GDM1 (cell line): ENCODE measurements at regions not wholly inside any gene's neighbourhood (a gene's known extent, or its start where the extent isn't known, plus 50 kb on each side); places are given as distances from the start of the nearest gene placed in this dataset.

ENCODE experiments used
- DNase-seq: peaks from one replicate; lab custom pipeline; 2025; lab: John Stamatoyannopoulos, UW

DNA sequence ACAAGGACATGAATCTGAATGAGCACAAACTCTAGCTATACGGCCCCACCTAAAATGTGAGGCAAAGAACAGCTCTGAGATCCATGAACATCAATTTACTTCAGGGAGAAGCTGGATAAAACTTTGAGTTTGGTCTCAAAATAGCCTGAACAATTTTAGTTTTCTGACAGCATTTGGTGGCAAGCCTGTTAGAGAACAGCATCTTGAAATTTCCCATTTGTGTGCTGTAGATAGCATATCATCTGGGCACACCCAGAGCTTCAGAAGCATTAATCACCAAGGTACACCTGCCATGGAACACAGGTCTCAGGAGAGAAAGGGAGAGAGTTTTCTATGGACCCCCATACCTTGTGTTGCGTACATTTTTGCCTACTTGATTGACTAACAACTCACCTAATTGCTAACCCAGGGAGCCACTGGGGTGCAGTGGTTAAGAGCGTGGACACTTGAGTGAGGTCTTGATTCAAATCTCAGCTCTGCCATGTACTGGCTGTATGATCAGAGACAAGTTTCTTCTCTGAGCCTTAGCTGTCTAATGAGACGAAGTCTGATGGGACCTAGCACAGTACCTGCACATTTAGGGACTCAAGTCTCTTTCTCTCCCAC, 264.9 kb downstream of the PIK3R1 start:
- DNase-seq, result no peak

DNA sequence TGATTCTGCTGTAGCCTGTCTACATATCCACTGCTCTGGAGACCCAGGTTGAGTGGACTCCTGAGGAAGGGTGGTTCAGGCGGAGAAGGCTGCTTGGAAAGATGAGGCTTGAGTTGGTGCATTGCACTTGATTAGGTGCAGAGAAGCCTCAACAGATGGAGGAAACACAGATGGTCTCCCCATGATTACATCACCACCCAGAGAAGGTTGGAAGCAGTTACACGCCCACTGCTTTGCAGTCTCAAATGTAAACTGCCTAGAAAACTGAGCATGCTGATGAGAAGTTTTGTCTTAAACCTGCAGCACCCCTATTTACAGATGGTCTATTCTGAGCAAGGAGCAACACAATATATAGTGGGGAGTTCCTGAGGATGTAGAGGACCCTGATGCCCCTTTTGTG, 266.6 kb downstream of the PIK3R1 start:
- DNase-seq, result no peak

DNA sequence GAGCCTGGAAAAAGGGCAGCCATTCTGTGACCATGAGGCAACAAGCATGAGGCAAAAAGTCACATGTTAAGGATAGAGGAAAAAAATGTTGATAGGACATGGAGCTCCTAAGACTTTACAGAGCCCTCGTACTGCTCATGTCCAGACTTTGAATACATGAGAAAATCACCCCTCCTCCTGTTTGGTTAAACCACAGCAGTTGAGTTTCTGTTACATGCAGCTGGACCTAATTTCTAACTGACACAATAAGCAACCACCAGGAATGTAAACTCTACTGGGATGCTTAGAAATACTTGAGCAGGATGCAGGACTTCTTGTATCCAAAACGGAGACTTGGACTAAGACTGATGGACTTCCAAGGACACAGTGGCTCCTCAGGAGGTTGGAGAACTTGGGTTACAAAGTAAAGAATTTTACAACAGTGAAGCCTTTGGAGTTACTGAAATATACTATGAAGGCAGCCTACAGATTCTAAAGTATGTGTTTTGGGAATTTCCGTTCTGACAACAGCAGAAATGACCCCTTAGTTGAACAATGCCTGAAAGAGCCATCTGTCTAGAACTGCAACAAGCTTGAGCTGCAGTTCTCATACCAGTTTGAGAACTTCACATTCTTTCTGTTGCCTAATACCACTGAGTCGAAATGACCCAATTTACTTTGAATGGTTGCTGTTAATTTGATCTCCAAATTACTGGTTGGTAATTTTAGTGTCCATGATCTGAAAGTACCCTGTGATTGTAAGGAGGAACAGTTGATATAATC, 268.9 kb downstream of the PIK3R1 start:
- no peak for DNase-seq

DNA sequence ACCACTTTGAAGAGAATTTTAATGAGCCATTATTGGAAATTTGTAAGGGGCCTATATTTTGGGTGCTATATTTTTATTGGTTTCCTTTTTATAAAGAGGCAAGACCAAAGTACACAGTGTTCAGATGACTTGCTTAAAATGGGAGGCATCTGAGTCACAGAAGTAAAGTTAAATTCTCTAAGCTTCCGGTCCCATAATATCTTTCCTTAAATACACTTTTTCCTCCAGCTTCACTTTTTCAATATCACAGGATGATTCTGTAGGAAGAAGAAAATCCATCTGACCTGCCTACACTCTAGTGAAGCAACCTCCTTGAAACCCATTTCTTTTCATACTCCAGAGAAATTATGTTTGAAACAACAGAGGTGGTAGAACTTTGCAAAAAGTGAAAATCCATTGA, 274.0 kb downstream of the PIK3R1 start:
- DNase-seq, result no peak

DNA sequence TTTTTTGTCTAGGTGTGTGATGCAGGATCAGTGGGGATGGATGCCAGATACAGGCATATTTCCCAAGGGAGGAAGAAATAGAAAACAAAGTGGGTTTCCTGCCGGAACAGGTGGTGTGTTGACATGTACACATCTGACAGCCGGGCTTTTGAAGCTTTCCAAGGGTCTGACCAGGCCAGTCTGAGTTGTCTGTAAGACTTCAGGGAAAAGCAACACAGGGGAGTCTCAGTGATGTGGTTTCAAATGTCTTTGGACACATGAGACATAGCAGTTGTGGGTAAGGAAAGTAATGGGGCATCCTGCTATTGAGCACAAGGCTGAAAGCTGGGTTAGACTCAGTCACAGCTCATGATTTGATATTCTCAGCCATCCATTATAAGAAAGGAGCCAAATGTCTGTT, 274.9 kb downstream of the PIK3R1 start:
- no peak for DNase-seq

DNA sequence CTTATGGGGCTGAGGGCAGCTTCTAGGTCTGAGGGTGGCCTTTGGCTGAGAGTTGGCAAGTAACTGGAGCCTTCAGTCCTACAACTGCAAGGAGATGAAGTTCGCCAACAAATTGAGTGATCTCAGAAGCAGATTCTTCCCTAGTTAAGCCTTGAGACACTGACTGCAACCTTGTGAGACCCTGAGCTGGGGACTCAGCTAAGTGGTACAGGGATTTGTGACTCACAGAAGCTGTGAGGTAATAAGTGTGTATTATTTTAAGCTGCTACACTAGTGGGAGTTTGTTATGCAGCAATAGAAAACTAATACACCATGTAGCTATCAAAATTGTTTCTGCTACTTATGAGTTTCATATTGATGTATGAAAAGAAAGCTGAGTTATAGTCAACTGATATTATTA, 279.2 kb downstream of the PIK3R1 start:
- DNase-seq, result no peak

DNA sequence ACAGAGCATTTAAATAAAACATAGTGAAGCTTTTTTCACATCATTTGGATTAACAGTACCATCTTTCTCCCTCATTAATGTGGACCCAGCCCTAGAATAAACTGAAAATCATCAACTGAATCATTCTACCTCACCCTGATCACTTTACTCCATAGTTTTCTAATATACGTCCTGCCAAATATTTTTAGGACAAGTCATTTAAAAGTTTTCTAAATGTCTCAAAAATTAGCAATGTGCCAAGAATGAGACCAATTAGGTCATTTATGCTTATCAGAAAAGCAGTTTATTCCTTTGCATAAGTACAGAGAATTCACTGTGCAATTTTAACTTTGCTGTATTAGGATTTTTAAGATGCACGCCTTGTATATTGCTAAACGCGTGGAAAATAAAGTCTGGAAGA, 284.4 kb downstream of the PIK3R1 start:
- no peak for DNase-seq

DNA sequence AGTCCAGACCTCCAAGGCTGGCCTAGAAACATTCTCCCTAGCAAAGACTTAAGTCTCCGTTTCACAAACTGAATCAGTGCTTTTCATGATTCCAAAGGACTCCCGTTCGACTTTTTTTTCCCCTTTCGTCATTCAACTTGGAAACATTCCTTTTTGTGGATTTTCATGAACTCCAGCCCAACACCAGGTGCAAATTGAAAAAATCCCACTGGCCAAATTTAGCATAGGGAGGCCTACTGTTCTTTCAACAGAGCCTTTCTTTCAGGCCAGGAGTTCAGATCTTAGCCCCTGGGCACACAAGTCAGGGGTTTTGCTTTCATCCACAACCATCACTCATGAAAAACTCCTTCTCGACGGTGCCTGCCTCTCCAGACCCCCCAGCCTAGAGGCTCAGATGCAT, 285.3 kb downstream of the PIK3R1 start:
- DNase-seq, result no peak

DNA sequence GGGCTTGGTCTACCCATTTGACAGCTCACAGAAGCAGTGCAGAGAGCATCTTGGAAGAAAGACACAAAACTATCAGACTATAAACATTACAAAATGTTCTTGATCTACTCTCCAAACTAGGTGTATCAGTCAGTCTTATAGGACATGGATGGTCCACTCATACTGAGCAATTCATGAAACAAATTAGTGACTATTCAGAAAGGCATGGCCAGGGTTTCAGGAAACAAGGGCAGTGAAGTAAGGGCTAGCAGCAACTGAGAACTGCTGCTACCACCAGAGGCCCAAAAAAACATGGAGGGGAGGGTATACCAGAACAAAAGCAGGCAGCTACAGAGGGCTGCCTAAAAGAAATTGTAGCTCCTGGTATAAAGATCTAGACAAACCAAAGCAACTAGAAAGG, 287.0 kb downstream of the PIK3R1 start:
- DNase-seq, result no peak

DNA sequence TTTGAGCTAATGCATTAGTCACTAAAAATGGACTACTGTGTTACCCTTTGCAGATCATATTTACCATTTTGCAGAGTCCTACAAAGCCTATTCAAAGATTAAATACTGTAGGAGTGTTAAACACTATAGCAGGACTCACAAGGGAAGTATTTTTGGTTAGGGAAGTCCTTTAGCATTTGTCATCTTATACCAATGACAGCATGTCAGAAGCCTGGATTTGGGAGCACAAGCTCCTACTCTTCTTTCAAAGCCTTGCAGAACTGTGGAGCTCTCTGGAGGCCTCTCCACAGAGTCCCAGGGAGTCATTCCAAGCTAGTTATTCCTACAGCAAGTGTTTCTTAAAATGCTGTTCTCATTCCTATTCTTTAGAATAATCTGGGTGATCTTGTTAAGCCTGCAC, 288.8 kb downstream of the PIK3R1 start:
- no peak for DNase-seq

DNA sequence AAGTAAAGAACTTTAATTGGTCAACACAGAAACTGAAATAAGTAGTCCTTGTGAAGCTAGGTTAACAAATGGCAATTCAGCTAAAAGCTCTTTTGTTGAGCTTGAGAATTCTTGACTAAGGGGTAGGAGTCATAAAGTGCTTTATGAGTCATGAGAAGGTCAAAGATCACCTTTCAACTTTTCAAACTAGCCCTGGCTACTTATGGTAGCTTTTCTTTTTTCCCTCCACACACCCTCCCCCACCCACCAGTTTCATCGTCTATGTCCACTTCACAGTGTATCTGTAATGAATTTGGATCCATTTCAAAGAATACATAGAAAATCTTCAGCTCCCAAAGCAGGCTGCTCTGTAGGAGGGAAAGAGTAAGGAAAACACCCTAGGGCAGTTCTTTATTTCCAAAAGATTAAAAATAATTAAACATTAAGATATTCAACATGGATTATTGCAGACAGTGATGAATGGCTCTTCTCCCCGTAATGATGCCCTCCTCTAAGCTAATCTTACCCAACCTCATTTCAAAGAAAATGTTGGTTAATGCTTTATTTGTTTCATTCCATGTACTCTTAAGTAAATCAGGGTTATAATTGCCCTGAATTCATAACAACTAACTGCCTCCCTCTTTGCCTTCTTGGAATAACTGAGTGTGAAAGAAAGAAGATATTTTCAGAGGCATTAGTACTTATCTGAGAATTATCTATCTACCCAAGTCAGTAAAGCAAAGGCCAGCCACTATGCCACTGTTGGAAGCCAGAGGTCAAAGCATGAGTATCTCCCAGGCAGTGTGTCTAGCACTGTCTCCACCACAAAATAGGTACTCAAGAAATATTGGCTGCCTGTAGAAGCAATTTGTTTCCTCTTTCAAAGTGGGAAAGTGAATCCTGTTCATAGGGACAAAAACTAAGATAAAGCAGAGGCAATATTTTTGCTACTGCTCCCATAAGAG, 290.6 kb downstream of the PIK3R1 start:
- DNase-seq, result no peak

DNA sequence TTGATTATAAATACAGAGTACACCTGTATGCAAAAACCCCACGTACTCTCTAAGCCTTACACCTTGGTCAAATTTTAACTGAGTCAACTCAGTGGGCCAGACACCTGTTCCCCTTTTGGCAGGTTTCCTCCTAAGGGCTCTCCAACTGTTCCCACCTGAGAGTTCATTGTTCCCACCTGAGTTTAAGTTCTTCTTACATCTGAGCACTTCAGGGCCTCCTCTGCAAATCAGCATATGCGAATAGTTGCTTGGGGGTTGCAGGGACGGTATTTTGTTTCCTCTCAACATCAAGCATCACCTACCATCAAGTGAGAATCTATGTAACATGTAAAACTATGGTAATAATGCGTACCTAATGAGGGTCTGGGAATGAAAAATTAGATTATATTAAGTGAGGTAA, 300.0 kb downstream of the PIK3R1 start:
- DNase-seq, result no peak

DNA sequence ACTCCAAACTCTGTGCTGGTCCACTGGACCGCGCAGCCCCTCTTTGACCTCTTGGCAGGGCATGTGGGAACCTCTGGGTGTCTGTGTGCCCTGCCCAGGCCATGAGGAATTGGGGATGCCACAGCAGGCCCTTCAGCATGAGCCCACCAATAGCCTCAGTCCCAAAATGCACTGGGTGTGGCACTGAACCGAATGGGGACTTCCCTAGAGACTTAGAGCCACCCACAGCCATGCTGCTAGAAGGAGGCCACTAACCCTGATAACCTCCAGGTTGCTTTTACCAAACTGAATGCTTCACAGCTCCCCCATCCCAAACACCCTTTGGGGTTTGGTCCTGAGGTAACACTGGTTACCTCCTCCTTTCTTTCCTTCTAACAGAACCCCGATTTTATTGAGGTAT, 302.7 kb downstream of the PIK3R1 start:
- DNase-seq, result no peak

DNA sequence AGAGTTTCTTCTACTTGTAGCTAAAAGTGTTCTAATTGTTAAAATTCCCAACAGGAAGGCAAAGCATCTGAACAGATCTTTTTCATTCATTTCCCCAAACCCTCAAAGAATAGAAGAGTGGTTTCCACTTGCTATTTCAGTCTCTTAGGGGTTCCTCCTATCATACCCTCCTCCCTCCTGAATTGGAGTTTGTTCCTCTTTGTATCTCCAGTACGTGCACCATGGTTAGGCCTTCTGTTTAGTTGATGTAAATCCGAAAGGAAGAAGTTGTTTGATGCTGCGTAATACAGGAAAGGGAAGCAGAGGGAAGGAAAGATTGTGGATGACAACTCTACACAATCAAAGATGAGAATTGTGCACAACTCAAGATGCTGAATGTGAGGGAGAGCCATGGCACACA, 303.6 kb downstream of the PIK3R1 start:
- peak; percentile 78 for DNase-seq

DNA sequence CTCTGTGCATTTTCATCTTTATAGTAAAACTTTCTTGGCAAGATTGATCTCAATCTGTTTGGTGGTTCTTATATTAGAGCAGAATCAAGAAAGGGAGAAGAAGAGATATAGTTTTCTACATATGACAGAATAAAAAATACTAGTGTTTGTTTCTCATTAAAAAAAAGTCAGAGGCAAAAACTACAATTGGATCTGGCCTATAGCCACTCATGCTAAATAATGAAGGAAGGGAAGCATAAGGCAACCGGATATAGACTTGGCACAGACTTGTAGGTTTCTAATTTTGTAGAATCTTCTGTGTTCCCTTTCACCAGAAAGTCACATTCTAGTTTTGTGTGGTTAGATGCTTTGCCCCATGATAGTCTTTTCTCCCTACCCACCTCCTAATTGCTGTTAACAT, 306.2 kb downstream of the PIK3R1 start:
- no peak for DNase-seq

DNA sequence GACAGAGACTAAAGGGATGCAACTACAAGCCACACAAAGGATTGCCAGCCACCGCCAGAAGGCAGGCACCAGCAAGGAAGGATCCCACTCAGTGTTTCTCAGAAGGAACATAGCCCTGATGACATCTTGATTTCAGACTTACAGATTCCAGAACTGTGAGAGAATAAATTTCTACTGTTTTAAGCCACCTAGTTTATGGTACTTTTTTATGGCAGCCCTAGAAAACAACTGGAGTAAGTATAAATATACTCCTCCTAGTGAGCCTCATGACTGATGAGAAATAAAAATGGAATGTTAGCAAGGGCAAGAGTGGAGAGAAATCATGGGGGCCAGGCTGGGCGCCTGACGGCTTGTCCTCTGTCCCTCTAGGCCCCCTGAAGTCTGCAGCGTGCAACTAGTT, 307.3 kb downstream of the PIK3R1 start:
- DNase-seq, result no peak

DNA sequence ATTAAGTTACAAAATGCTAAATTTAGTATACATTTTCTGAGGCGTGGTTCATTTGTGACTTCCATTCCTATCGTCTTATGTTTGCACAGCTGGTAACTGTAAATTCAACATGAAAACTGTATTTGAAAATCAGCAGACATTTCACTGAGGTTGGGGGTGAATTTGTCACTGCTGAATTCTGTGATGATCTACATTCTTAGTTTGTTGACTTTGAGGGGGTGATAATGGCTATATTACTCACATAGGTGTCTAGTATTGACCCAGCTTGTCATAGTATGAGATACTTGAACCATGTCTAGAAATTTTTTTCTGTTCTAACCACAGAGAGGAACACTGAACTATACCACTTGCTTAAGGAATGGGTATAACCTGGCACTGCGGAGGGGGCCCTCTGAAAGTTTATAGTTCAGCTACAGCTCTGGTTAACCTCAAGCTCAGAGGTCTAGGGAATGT, 313.3 kb downstream of the PIK3R1 start:
- no peak for DNase-seq

DNA sequence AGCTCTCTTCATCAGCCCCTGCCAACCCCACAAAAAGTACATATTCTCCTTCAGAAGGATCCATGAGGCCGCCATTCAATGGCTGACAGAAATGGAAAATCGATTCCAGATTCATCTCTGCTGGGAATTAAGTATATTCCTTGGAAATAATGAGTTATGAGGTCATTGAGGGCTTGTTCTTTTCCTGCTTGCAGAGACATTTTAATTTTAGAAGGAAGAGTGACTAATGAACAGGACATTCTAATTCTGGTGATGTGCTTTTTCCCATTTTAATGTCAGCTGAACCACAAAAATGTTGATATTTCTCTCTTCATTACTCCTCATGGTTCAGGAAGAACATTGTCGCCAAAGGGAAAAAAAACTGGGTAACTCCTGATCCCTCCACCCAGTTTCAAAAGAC, 314.0 kb downstream of the PIK3R1 start:
- no peak for DNase-seq

DNA sequence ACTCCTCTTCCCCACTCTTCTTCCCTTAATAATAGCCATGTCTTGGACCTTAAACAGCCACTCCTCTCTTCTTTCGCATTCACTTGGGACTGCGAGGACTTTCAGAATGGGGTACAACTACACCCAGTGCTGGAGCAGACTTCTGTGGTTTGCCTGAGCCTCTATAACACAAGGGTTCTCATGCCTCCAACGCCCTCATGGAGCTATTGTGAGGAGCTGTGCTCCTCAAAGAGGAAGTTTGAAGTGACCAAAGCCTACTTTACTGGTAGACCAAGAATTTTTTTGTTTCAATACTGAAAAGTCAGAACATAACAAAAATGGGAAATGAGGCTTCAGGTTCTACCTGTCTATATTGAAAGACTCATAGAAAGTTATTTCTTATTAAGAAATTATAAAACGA, 316.4 kb downstream of the PIK3R1 start:
- no peak for DNase-seq

DNA sequence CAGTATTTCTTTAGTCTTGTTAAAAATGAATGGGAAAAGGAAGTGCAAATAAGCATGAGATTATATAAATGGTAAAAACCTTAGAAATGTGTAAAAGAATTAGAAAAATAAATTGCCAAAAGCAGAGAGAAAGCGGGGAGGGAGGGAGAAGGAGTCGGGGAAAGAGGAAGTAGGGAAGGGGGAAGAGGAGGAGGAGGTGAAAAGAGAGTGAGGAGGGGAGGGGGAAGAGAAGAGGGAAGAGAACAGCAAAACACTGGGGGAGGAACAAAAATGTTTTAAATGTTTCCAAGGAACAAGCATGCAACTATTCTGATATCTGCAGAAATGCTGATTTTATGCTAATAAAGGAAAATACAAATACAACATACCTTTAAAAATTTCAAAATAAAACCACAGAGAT, 317.5 kb downstream of the PIK3R1 start:
- DNase-seq, result no peak

DNA sequence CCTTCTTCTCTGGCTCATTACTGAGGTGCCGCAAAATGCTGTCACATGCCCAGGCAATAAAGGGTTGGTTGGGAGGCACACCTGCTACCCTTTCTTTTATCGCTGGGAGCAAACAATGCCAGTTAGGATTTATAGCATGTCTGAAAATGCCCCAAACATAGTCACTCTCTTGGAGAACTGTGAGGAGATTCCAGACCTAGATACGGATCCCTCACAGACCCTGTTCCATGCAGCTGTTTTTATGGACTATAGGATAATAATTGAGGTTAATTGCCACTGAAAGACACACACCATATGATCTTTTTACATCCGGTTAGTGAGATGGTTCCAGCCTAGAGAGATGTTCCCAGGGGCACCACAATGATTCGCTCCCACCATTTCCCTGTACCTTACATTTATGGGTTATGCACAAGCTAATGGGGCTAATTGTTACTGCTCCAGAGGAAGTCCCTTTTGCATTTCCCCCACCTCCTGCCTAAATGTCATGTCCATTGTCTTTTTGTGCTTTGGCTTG, 318.1 kb downstream of the PIK3R1 start:
- no peak for DNase-seq

DNA sequence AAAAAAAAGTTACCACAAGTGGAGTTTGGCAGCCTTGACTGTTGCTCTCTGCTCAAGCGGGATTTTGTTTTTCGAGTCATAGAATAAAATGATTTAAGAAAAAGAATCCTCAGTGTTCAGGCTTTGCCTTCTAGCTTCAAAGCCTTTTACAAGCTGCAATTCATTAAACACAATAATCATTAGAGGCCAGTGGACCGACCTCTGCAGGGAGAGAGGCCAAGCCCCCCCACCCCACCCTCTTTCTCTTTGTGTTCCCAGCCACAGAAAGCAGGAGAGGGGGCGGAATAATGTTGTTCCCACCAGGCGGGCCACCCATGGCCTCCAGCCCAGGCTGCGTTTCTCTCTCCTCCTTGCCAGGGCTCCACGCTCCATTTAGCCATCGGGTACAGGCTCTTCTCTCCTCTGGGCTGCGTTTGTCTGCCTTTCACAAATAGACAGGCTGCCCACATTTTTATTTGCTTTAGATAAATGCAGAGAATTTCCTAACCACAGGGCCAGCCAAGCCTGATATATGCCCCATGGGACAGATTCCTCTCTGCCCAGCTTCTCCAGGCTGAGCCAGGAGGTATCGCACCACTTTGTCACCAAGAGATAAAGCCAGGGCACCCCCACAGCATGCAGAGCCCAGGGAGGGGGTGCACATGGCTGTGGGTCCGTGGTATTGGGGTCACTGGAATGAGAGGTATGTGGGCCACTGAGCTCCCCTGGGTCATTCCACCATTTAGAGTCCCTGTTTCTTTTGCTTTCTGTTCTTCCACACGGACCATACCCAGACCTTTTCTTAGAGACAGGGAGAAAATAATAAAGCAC, 318.8 kb downstream of the PIK3R1 start:
- no peak for DNase-seq
